ENCODE measurements at regions not wholly inside any gene's neighbourhood (a gene's known extent, or its start where the extent isn't known, plus 50 kb on each side); places are given as distances from the start of the nearest gene placed in this dataset.

- no peak for TF ChIP-seq CTCF (IDR thresholded peaks at IDR 0.05)
- no peak for TF ChIP-seq POLR2A (IDR thresholded peaks at IDR 0.05)
Observed at GRCh38 chr13:25044071-25044470, 51.9 kb upstream of the PABPC3 start.
